ENCODE measurements at regions not wholly inside any gene's neighbourhood (a gene's known extent, or its start where the extent isn't known, plus 50 kb on each side); places are given as distances from the start of the nearest gene placed in this dataset.
"Not testable (repeated sequence)": the region's sequence is repeated elsewhere in the genome, so short reads cannot be mapped to it uniquely, and the experiment has no call there.

GRCh38 chr10:25817200-25817599 lies 116.8 kb upstream of the MYO3A start:
- DNase-seq = no peak
- Histone ChIP-seq H3K9me3 (replicated peaks; ENCODE audit: control insufficient read depth, low read depth, low read length) (no peaks in the 10 kb centered on the region), H3K4me3 (ENCODE audit: low read length) (no peak overlapping the region), H3K27ac (ENCODE audit: low read length) (no peak overlapping the region), H3K36me3 (ENCODE audit: control insufficient read depth, insufficient read depth, low read length) (no peaks in the 10 kb centered on the region), H3K27me3 (ENCODE audit: control insufficient read depth, insufficient read depth, low read length) (no peaks in the 10 kb centered on the region), H3K4me1 (ENCODE audit: control insufficient read depth, insufficient read depth, low read length) (no peaks in the 10 kb centered on the region)
- 33% methylated on average over 1 of the region's 1 CpG for WGBS (ENCODE audit: insufficient coverage)

- Histone ChIP-seq H3K27ac (ENCODE audit: low read length) (no peak overlapping the region), H3K36me3 (ENCODE audit: control insufficient read depth, insufficient read depth, low read length) (no peaks in the 10 kb centered on the region), H3K4me3 (ENCODE audit: low read length) (no peak overlapping the region), H3K9me3 (replicated peaks; ENCODE audit: control insufficient read depth, low read depth, low read length) (no peaks in the 10 kb centered on the region), H3K4me1 (ENCODE audit: control insufficient read depth, insufficient read depth, low read length) (no peaks in the 10 kb centered on the region), H3K27me3 (ENCODE audit: control insufficient read depth, insufficient read depth, low read length) (no peaks in the 10 kb centered on the region)
- WGBS (ENCODE audit: insufficient coverage) = 20% methylated on average over 8 of the region's 9 CpGs
- DNase-seq = no peak
Observed at GRCh38 chr10:25818751-25819150, 115.3 kb upstream of the MYO3A start.

GRCh38 chr10:25820472-25820871 lies 113.6 kb upstream of the MYO3A start:
- Histone ChIP-seq H3K36me3 (ENCODE audit: control insufficient read depth, insufficient read depth, low read length) (no peaks in the 10 kb centered on the region), H3K27me3 (ENCODE audit: control insufficient read depth, insufficient read depth, low read length) (no peaks in the 10 kb centered on the region), H3K4me3 (ENCODE audit: low read length) (no peak overlapping the region), H3K27ac (ENCODE audit: low read length) (no peak overlapping the region), H3K4me1 (ENCODE audit: control insufficient read depth, insufficient read depth, low read length) (no peaks in the 10 kb centered on the region), H3K9me3 (replicated peaks; ENCODE audit: control insufficient read depth, low read depth, low read length) (no peaks in the 10 kb centered on the region)
- DNase-seq = no peak
- WGBS (ENCODE audit: insufficient coverage) = no CpG with 5 or more reads among the region's 2 CpGs

GRCh38 chr10:25820874-25821273 lies 113.2 kb upstream of the MYO3A start:
- H3K27ac ChIP-seq (ENCODE audit: low read length) = no peak overlapping the region
- WGBS (ENCODE audit: insufficient coverage) = 47% methylated on average over 8 of the region's 8 CpGs
- DNase-seq = peak; percentile 33

GRCh38 chr10:25824050-25824449 lies 110.0 kb upstream of the MYO3A start:
- Histone ChIP-seq H3K36me3 (ENCODE audit: control insufficient read depth, insufficient read depth, low read length) (no peaks in the 10 kb centered on the region), H3K9me3 (replicated peaks; ENCODE audit: control insufficient read depth, low read depth, low read length) (no peaks in the 10 kb centered on the region), H3K4me1 (ENCODE audit: control insufficient read depth, insufficient read depth, low read length) (no peaks in the 10 kb centered on the region), H3K27ac (ENCODE audit: low read length) (no peak overlapping the region), H3K4me3 (ENCODE audit: low read length) (no peak overlapping the region), H3K27me3 (ENCODE audit: control insufficient read depth, insufficient read depth, low read length) (no peaks in the 10 kb centered on the region)
- no peak for DNase-seq
- 25% methylated on average over 1 of the region's 4 CpGs for WGBS (ENCODE audit: insufficient coverage)

More at GRCh38 chr10:25820874-25821273, 113.2 kb upstream of the MYO3A start:
- no peaks in the 10 kb centered on the region for H3K9me3 ChIP-seq (replicated peaks; ENCODE audit: control insufficient read depth, low read depth, low read length)
- H3K4me1 ChIP-seq (ENCODE audit: control insufficient read depth, insufficient read depth, low read length) = no peaks in the 10 kb centered on the region
- no peaks in the 10 kb centered on the region for H3K36me3 ChIP-seq (ENCODE audit: control insufficient read depth, insufficient read depth, low read length)
- no peaks in the 10 kb centered on the region for H3K27me3 ChIP-seq (ENCODE audit: control insufficient read depth, insufficient read depth, low read length)
- no peak overlapping the region for H3K4me3 ChIP-seq (ENCODE audit: low read length)

- Histone ChIP-seq H3K9me3 (replicated peaks; ENCODE audit: control insufficient read depth, low read depth, low read length) (no peaks in the 10 kb centered on the region), H3K4me1 (ENCODE audit: control insufficient read depth, insufficient read depth, low read length) (no peaks in the 10 kb centered on the region), H3K27me3 (ENCODE audit: control insufficient read depth, insufficient read depth, low read length) (no peaks in the 10 kb centered on the region), H3K4me3 (ENCODE audit: low read length) (no peak overlapping the region), H3K27ac (ENCODE audit: low read length) (no peak overlapping the region), H3K36me3 (ENCODE audit: control insufficient read depth, insufficient read depth, low read length) (no peaks in the 10 kb centered on the region)
- no peak for DNase-seq
- WGBS (ENCODE audit: insufficient coverage) = no CpG with 5 or more reads among the region's 4 CpGs
Observed at GRCh38 chr10:25828475-25828874, 105.6 kb upstream of the MYO3A start.

- H3K9me3 ChIP-seq (replicated peaks; ENCODE audit: control insufficient read depth, low read depth, low read length) = no peaks in the 10 kb centered on the region
- H3K36me3 ChIP-seq (ENCODE audit: control insufficient read depth, insufficient read depth, low read length) = no peaks in the 10 kb centered on the region
- no peak for DNase-seq
- H3K4me3 ChIP-seq (ENCODE audit: low read length) = no peak overlapping the region
- no CpG with 5 or more reads among the region's 1 CpG for WGBS (ENCODE audit: insufficient coverage)
- H3K4me1 ChIP-seq (ENCODE audit: control insufficient read depth, insufficient read depth, low read length) = no peaks in the 10 kb centered on the region
- H3K27ac ChIP-seq (ENCODE audit: low read length) = no peak overlapping the region
- H3K27me3 ChIP-seq (ENCODE audit: control insufficient read depth, insufficient read depth, low read length) = no peaks in the 10 kb centered on the region
Observed at GRCh38 chr10:25831080-25831479, 102.9 kb upstream of the MYO3A start.

GRCh38 chr10:25839683-25840082 lies 94.3 kb upstream of the MYO3A start:
- Histone ChIP-seq H3K4me3 (ENCODE audit: low read length) (no peak overlapping the region), H3K4me1 (ENCODE audit: control insufficient read depth, insufficient read depth, low read length) (no peaks in the 10 kb centered on the region), H3K27ac (ENCODE audit: low read length) (no peak overlapping the region), H3K27me3 (ENCODE audit: control insufficient read depth, insufficient read depth, low read length) (no peaks in the 10 kb centered on the region), H3K36me3 (ENCODE audit: control insufficient read depth, insufficient read depth, low read length) (no peaks in the 10 kb centered on the region), H3K9me3 (replicated peaks; ENCODE audit: control insufficient read depth, low read depth, low read length) (no peaks in the 10 kb centered on the region)
- WGBS (ENCODE audit: insufficient coverage) = no CpG with 5 or more reads among the region's 3 CpGs
- DNase-seq = peak; percentile 39

- H3K4me3 ChIP-seq (ENCODE audit: low read length); H3K9me3 ChIP-seq (replicated peaks; ENCODE audit: control insufficient read depth, low read depth, low read length); DNase-seq; H3K27me3 ChIP-seq (ENCODE audit: control insufficient read depth, insufficient read depth, low read length); H3K36me3 ChIP-seq (ENCODE audit: control insufficient read depth, insufficient read depth, low read length); H3K4me1 ChIP-seq (ENCODE audit: control insufficient read depth, insufficient read depth, low read length); H3K27ac ChIP-seq (ENCODE audit: low read length): not testable (repeated sequence)
- WGBS (ENCODE audit: insufficient coverage) = no CpG with 5 or more reads among the region's 3 CpGs
Observed at GRCh38 chr10:25840875-25841274, 93.2 kb upstream of the MYO3A start.

GRCh38 chr10:25842146-25842545 lies 91.9 kb upstream of the MYO3A start:
- no peaks in the 10 kb centered on the region for H3K4me1 ChIP-seq (ENCODE audit: control insufficient read depth, insufficient read depth, low read length)
- WGBS (ENCODE audit: insufficient coverage) = 58% methylated on average over 3 of the region's 6 CpGs
- no peaks in the 10 kb centered on the region for H3K36me3 ChIP-seq (ENCODE audit: control insufficient read depth, insufficient read depth, low read length)
- H3K27me3 ChIP-seq (ENCODE audit: control insufficient read depth, insufficient read depth, low read length) = no peaks in the 10 kb centered on the region
- H3K27ac ChIP-seq (ENCODE audit: low read length) = no peak overlapping the region
- H3K9me3 ChIP-seq (replicated peaks; ENCODE audit: control insufficient read depth, low read depth, low read length) = no peaks in the 10 kb centered on the region
- no peak for DNase-seq
- H3K4me3 ChIP-seq (ENCODE audit: low read length) = no peak overlapping the region

GRCh38 chr10:25843551-25844170 lies 90.4 kb upstream of the MYO3A start:
- 83% methylated on average over 9 of the region's 10 CpGs for WGBS (ENCODE audit: insufficient coverage)
- H3K27me3 ChIP-seq (ENCODE audit: control insufficient read depth, insufficient read depth, low read length) = no peaks in the 10 kb centered on the region
- no peak overlapping the region for H3K27ac ChIP-seq (ENCODE audit: low read length)
- H3K36me3 ChIP-seq (ENCODE audit: control insufficient read depth, insufficient read depth, low read length) = no peaks in the 10 kb centered on the region
- DNase-seq = no peak
- no peak overlapping the region for H3K4me3 ChIP-seq (ENCODE audit: low read length)
- H3K9me3 ChIP-seq (replicated peaks; ENCODE audit: control insufficient read depth, low read depth, low read length) = no peaks in the 10 kb centered on the region
- no peaks in the 10 kb centered on the region for H3K4me1 ChIP-seq (ENCODE audit: control insufficient read depth, insufficient read depth, low read length)
